GM21447 (cell line): ENCODE measurements at regions not wholly inside any gene's neighbourhood (a gene's known extent, or its start where the extent isn't known, plus 50 kb on each side); places are given as distances from the start of the nearest gene placed in this dataset.
"Not testable (repeated sequence)": the region's sequence is repeated elsewhere in the genome, so short reads cannot be mapped to it uniquely, and the experiment has no call there.

Experiments used
- ATAC-seq: cut with Tn5 transposase; IDR thresholded peaks from one replicate; pipeline ENCODE4 v1.9.1; 2021; ENCODE audit not compliant: unreplicated experiment

- no peak for ATAC-seq
Observed at GRCh38 chr12:72863671-72864070, 591.5 kb downstream of the TRHDE start.

GRCh38 chr12:72865921-72866320 is 593.8 kb downstream of the TRHDE start:
- ATAC-seq: no peak

GRCh38 chr12:72869024-72869423 is 596.9 kb downstream of the TRHDE start:
- ATAC-seq: no peak

- ATAC-seq: no peak
Observed at GRCh38 chr12:72872238-72872887, 600.2 kb downstream of the TRHDE start.

DNA sequence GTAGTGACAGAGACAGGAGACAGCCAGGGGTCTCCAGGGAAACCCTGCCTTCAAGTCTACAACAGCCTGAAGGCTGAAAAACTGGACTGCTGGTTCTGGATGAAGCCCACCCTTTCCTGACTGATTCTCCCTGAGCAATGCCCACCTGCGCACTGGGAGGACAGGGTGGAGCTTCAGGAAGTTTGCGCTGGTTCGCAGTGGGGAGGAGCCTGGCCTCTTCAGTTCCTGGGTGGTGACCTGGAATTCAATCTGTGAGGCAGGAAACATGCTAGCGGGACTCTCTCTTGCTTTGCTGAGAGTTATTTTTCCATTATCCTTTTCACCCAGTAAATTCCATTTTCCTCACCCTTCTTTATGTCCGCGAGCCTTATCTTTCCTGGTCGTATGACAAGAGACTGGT is 600.8 kb downstream of the TRHDE start:
- ATAC-seq: no peak

GRCh38 chr12:72876092-72876491 is 603.9 kb downstream of the TRHDE start:
- ATAC-seq: no peak

DNA sequence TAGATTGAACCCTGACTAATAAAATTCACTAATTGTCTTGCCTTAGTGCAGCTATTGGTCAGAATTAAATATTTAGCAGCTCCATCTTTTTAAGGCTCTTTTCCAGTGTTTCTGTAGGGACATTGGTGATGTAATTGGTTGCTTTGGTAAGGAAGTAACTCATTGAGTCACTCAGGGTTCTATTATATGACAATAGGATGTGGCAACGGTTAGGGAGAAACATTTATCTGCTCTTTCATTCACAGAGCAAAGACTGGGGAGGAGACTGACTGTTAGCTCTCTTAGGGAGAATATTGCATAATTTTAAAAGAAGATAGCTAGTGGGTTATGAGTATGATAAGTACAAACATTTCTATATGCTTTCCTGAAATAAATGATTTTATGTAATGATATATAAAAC is 616.5 kb downstream of the TRHDE start:
- no peak for ATAC-seq

DNA sequence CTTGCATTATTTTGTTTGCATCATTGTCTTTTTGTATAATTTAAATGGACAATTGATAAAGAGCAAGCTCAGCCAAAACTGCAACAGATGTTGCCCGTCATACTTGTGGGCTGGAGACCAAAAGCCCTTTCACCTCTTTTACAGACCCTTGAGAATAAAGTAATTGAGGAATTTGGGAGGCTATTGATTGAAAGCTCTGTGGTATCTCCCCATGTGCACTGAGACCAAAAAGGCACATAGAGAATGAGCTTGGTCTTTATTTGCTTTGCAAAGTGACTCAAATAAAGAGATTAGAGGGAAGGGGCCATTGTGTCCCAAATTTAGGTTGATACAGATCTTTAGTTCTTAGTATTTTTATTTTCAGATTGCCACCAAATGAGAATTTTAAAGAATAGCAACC is 617.6 kb downstream of the TRHDE start:
- no peak for ATAC-seq

DNA sequence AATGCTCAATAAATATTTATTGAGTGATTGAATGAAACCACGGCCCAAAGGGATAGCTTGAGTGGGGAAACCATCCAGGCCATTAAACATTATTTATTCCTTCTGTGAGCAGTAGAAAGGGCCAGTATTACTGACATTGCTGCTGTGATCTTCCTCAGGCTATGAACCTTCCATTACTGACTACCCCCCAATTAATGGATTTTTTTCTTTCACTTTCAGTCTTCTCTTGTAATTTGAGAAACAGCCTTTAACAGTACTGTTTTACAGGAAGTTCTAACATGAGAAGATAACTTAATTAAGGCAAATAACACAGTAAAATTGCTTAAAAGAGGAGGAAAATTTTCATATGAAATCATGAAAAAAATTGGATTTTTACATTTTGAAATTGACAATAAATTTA is 629.5 kb downstream of the TRHDE start:
- ATAC-seq: no peak

DNA sequence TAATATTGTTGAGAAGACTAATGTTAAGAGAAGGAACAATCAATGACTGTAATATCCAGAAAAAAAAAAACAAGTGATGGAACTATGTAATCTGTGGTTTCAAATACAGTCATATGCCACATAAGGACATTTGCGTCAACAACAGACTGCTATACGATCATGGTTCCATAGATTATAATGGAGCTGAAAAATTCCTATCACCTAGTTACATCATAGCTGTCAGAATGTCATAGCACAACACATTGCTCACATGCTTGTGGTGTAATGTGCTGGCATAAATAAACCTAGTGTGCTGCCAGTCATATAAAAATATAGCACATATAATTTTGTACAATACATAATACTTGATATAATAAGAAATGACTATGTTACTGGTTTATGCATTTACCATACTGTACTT is 653.5 kb downstream of the TRHDE start:
- ATAC-seq: no peak

GRCh38 chr12:72931838-72932237 is 659.7 kb downstream of the TRHDE start:
- ATAC-seq: not testable (repeated sequence)

DNA sequence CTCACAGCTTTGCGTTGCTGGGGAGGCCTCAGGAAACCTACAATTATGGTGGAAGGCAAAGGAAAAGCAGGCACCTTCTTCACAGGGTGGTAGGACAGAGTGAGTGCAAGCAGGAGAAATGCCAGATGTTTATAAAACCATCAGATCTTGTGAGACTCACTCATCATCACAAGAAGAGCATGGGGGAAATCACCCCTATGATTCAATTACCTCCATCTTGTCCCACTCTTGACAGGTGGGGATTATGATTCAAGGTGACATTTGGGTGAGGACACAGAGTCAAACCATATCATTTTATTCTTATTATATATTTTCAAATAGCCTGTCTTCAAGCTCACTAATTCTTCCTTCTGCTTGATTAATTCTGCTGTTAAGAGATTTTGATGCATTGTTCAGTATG is 665.3 kb downstream of the TRHDE start:
- no peak for ATAC-seq

- no peak for ATAC-seq
Observed at GRCh38 chr12:72957454-72957853, 685.3 kb downstream of the TRHDE start.

DNA sequence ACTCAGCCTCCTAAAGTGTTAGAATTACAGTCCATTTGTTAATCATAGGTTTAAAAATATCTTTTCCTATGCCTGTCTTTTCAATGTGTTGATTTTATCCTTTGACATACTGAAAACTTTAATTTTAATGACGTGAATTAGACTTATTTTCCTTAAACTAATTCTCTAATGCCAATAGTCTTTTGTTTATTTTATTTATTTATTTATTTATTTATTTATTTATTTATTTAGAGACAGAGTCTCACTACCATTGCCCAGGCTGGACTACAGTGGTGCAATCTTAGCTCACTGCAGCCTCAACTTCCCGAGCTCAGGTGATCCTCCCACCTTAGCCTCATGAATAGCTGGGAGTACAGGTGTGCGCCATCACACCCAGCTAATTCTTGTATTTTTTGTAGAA is 694.5 kb downstream of the TRHDE start:
- ATAC-seq: no peak

DNA sequence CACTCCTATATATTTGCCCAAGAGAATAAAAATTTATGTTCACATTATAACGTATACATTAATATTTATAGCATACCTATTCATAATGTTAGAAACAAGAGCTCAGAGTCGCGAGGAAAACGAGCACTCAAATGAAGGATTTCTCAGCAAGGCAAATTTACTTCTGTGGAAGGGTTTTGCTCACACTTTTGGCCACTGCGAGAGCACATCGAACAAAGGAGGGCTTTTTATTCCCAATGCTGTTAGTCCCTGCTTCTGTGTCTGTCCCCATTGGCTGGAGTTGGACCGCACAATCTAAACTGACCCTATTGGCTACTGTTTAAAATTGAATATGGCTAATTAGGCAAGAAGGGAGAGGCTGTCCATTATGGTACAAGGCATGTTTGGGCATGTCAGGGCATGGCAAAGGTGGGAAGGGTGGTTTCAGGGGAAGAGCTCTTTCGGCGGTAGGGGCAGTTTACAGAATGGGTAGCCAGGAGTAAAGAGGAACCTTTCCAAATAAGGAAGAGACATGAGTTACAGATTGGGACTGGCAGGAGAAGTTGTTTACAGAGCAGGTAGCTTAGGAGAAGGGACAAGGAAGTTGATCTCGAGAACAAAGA is 702.9 kb downstream of the TRHDE start:
- ATAC-seq: no peak

GRCh38 chr12:72978999-72979398 is 706.8 kb downstream of the TRHDE start:
- ATAC-seq: no peak

- ATAC-seq: no peak
Observed at GRCh38 chr12:72982356-72982755, 710.2 kb downstream of the TRHDE start.

GRCh38 chr12:72986963-72987362 is 714.8 kb downstream of the TRHDE start:
- no peak for ATAC-seq

DNA sequence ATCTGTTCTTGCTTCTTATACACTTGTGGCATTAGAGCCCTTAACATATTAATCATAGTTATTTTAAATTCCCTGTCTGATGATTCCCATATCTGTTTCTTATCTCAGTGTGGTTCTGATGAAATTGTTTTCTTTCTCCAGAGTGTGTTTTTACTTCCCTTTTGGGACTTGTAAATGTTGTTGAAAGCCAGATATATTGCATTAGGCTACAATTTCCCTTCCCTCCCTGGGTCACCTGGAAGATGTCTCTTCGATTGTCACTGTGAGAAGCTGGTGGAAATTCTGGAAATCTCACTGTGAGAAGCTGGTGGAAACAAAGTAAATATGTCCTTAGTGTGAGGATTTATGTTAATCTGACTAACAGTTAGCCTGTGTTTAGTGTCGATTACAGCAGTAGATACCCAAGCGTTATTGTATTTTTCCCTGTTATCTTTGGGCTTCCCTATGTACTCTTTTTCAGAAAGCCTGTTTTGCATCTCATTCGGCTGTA is 717.3 kb downstream of the TRHDE start:
- no peak for ATAC-seq

DNA sequence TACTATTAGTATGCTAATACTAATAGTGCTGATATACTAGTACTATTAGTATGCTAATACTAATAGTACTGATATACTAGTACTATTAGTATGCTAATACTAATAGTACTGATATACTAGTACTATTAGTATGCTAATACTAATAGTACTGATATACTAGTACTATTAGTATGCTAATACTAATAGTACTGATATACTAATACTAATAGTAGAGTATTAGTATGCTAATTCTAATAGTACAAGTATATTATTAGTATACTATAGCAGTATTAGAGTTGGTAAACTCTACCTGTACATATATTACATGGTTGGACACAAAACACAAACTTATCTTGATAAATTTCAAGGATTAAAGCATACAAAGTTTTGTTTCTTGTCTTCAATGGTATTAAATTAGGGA is 722.9 kb downstream of the TRHDE start:
- ATAC-seq: not testable (repeated sequence)

- no peak for ATAC-seq
Observed at GRCh38 chr12:72995616-72996015, 723.4 kb downstream of the TRHDE start.

- ATAC-seq: not testable (repeated sequence)
Observed at GRCh38 chr12:73001806-73002205, 729.6 kb downstream of the TRHDE start.

DNA sequence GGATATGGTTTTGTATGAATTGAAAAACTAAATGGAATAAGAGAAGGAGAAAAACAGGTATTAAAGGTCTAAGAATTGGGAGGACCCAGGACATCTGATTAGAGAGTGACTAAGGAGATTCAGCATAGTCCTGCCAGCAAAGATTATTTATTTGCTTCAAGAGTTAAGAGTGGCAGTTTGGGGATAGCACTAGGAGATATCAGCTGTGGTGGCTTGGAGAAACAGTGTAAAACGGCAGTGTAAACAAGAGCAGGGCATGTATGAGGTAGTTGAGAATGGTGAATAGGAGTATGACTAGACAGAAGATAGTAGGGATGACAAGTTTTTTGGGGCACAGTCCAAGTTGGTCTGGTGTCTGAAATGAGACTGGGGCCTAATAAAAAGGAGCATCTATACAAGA is 730.3 kb downstream of the TRHDE start:
- ATAC-seq: not testable (repeated sequence)
